NCI-H446 (cell line): ENCODE measurements at regions not wholly inside any gene's neighbourhood (a gene's known extent, or its start where the extent isn't known, plus 50 kb on each side); places are given as distances from the start of the nearest gene placed in this dataset.
"Not testable (repeated sequence)": the region's sequence is repeated elsewhere in the genome, so short reads cannot be mapped to it uniquely, and the experiment has no call there.

Experiments
- DNase-seq, 2 experiments: peaks; one replicate each; lab custom pipeline; 2025; lab: John Stamatoyannopoulos, UW

DNA sequence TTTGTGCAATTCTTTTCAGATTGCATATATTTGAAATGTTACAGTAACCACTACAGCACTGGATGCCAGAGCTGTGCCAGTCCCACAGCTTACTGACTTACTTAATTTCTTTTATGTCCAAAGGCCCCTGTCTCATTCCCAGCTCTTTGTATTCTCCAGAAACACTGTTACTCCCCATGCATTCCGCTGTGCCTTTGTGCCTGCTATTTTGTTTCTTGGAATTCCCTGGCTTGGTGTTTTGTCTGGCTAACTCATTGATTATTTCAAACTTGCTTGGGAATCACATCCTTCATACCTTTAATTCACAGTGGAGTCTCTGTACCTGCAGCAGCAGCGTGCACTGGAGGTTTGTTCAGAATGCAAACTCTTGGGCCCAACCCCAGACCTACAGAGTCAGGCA lies 601.9 kb upstream of the DDX18 start:
- DNase-seq = no peak

DNA sequence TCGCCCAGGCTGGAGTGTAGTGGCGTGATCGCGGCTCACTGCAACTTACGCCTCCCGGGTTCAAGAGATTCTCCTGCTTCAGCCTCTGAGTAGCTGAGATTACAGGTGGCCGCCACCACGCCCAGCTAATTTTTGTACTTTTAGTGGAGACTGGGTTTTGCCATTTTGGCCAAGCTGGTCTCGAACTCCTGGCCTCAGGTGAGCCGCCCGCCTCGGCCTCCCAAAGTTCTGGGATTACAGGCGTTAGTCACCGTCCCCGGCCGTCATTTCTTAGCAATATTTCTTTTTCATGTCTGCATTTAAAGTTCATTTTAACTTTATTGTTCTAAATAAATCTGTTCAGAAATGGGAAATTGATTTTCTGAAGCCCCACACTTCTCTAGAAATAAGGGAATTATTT lies 597.3 kb upstream of the DDX18 start:
- DNase-seq = no peak

DNA sequence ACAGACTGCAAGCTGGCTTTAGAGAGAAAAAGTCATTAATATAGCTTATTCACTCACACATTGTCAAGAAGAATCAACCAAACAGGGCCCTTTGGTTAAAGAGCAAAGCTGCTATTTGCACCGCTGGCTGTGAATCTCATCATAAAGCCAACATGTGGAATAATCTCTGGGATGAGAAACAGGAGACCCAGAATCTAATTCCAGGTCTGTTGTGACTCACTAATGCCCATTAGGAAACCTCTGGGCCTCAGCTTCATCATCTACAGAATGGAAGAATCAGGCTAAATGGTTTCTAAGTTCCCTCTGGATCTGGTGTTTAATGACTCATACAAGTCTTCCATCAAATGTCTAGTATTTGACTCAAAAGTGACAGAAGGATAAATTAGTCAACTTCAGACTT lies 591.7 kb upstream of the DDX18 start:
- no peak for DNase-seq

DNA sequence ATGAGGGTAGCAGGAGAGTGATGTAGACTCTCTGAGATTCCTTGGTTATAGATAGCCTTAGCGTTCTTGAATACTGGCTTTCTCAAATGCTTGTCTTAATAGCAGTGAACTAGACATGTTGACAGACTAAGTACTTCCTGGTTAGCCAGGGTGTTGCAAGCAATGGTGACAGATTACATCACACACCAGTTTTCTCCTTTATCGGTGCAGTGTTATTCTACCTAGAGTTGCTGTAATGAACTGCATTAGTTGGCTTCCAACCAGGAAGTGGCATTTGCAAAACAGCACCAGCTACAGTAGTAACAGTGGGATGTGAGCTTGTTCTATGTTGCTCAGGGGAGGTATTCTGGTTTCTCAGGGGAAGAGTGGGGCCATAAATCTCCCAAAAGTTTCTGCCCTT lies 582.2 kb upstream of the DDX18 start:
- DNase-seq = no peak

DNA sequence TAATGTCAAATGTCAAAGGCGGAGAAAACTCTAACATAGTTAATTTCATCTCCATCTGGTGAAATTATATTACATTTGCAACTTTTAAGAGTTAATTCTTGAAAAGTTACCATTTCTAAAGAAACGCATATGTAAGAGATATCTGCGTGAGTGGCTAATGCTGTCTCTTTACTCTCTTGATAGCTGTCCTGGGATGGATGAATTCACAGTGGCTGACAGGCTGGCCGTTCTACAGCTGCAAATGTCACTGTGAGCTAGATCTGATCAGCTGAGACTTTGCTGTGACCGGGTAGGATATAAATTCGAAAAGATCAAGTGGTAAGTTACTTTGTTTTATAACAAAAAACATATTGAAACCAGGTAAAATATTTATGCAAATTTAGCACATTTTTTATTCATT lies 557.1 kb upstream of the DDX18 start:
- DNase-seq = no peak

DNA sequence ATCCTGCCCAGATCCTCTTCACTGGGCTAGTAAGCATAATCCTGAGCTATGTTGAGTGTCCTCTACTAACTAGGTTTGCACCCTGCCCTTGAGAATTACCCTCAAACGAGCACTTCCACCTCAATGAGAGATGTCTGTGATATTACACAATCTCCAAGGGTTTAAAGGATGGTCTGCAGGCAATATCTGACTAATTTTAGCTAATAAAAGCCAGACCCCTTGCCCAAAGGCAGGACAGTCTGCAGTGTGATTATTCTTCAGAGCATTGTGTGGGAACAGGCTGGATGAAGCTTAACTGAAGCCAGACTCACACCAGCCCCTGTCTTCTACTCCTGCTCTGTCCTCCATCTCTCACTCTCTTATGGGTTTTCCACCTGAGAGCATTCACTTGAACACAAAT lies 544.9 kb upstream of the DDX18 start:
- no peak for DNase-seq

DNA sequence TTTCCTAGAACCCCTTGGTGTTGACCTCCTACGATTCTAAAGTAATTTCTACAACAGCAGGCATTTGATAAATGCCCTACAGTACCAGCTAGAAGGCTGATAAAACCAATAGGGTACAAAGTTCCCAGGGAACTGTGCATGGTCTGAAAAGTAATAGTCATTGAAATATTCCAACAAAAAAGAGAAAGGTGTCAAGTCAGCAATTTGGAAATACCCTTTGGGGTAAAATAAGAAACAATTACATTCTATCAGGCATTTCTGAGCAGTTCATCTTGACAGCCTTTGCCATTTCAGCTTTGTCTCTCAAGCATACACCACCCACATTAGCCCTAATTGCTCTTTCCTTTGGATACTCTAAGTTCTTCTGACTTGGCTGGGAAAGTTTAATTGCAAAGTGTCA lies 542.9 kb upstream of the DDX18 start:
- no peak for DNase-seq

DNA sequence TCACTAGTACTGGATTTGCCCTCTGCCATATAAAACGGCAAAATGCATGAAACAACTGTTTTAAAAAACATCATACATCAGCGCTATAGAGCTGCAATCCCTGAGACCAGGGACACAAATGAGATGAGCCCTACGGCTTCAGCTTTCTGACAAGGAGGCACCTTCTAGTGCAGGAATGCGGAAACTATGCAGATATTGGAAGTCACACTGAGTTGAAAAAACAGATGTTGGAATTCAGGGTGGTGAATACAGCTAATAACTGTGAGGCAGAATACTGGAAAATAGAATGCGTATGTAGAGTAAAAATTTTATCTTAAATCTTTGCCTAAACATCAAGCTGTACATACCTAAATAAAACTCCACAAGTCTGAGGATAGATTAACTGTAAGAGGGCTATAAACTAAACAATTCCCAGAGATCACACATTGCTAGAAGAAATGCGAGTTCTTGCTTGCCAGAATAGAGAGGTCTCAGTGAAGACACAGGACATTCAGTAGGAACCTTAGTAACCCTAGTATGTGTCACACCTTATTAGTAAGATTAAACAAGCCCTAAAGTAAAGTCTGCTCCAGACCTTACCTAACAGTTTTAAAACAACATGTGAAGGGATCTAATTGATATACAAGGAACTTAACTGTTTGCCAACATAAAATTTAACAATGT lies 541.4 kb upstream of the DDX18 start:
- no peak for DNase-seq

DNA sequence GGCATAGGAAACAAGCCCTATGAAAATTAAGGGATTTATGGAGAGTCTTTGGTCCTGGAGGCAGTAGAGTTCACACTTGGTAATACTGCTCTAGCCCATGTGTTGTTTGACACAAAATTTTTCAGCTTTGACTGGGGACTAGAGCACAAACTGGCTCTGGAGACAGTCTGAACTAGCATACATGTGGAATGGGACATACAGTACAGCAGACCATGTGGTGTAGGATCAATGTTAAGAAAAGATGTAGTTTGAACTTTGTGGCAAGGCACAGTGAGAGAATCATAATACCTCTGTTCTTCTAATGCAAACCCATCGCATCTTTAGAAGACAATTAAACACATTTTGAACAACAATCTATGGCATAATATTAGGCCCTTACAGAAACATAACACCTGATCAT lies 521.5 kb upstream of the DDX18 start:
- DNase-seq = no peak

DNA sequence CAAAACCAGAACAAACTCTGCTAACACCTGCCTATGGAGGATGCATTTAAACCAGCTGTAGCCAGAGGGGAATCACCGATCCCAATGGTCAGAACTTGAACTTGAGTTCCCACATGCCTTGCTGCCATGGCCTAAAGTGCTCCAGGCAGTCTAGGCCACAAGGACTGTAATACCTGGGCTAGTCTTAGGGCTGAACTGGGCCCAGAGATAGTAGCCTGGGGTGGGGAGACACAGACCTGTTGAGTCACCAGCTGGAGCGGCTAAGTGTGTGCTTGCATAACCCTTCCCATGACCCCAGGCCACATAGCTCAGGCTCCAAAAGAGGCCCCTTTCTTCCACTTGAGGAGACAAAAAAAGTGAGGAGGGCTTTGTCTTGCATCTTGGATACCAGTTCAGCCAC lies 515.0 kb upstream of the DDX18 start:
- no peak for DNase-seq

DNA sequence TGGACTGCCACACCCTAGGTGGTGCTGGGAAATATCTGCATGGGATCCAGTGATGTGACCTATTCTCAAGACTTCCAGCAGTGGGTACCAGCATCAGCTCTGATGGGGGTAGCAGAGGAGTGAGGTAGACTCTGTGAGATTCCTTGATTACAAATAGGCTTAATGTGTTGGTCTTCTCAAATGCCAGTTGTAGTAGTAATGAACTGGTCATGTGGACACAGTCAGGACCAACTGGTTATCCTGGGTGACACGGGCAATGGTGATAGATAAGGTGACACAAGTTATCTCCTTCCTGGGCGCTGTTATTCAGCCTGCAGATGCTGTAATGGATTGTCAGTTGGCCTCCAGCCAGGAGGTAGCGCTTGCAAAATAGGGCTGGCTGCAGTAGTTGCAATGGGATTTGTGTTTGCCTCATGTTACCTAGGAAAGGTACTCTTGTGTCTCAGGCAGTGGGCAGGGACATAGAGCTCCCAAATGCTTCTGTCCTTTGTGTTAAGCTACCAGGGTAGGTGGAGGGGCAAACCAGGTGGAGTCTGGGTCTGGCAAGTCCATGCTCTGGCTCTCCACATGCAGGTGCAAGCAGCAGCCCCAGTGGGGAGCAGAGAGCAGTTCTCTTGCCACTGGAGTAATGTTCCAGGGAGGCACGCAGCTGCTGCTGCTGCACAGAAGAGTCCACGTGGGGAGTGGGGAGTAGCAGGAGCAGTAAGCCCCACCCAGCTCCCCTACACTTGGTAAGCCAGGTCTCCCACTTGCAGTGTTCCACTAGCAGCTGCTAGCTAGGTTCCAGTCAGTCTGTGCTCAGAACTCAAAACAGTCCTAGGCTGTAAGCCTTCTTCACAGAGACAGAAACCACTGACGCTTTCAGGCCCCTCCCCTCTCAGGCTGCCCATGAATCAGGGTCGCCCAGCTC lies 505.4 kb upstream of the DDX18 start:
- DNase-seq = no peak

DNA sequence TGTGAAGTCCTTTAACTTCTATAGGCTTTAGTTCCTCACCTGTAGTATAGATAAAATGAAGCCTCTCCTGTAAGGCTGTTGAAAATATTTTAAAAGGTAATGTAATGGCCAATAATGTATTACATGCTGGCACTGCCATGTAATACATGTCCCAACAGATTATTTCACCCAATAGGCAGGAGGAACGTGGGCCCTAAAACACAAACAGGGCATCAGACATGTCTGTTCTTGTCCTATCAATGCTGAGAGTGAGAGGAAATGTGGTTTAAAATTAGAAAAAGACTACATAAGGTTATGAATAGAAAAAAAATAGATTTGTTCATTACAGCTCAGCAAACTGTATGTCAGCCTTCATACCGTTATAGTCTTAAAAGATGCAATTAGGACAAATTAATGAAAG lies 492.7 kb upstream of the DDX18 start:
- DNase-seq = no peak

DNA sequence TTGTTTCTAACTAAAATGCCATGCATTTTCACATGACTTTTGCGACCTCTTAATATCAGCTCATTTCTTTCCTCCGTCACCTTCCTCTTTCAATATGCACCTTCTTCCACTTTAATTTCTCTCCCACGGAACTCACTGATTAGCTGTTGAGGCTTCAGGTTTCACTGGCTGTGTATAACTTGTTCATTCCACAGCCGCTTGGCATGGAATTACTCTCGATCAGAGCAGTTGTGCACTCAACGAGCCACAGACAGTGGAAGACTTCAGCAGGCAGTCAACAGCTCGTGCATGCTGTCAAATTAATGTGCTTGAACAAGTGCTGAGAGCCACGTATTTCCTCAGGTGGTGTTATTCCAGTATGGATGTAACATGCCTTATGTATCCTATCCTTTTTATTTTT lies 491.2 kb upstream of the DDX18 start:
- no peak for DNase-seq

DNA sequence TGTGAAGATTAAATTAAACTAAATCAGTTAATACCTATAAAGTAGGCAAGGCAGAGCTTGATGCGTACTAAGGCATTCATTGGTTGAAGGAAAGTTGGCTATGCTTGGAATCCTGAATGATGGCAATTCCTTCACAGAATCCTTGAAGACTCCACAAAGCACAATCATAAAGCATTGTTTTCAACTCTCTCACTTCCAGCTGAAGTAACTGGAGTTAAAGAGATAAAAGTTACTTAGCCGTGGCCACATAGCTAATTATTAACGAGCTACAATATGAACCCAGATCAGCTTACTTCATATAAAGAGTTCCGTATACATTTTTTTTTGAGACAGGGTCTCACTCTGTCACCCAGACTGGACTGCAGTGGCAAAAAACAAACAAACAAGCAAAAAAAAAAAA lies 483.9 kb upstream of the DDX18 start:
- DNase-seq = no peak

DNA sequence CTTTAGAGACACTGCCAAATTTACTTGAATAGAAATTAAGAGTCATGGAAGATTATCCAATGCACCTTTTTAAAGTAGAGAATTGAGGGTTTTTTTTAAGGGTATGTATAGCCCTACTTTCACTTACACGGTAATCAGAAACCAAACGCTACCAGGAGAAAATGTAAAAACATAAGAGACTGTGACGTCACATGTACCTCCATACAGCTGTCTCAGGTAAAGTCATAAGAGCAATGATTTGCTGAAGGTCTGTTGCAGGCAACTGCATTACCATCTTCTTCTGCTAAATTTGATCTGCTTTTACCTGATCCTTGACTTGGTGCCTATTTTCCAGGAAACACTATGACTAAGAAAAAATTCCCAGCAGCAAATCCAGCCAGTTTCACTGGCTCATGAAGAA lies 478.5 kb upstream of the DDX18 start:
- no peak for DNase-seq

DNA sequence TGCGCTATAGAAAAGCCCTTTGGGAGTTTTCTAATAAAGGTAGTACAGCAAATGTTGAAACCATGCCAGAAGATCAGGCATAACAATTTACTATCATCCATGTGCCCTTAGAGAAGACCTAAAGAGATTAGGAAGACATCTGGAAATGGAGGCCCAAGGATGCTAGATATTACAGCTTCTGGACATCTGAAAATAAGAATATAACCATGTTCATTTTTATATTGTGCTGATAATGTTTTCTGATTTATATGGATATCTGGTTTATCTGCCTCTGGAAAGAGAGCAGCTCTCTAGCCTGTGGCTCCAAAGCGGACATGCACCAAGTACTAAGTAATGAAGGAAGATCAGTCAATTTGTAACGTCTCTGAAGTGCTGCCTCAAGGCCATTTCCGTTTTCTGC lies 478.0 kb upstream of the DDX18 start:
- DNase-seq = no peak

DNA sequence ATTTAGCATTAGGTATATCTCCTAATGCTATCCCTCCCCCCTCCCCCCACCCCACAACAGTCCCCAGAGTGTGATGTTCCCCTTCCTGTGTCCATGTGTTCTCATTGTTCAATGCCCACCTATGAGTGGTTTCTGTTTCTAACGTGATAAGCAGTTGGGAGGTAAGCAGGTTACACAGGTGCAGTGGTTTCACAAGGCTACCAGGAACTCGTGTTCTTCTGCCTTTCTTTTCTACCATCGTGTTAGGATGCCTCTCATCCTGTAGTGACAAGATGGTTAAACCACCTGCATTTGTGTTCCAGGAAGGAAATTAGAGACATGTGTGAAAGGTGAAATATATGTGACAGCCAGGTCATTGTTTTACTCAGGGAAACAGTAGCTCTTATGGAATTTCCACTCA lies 476.5 kb upstream of the DDX18 start:
- not testable (repeated sequence) for DNase-seq

DNA sequence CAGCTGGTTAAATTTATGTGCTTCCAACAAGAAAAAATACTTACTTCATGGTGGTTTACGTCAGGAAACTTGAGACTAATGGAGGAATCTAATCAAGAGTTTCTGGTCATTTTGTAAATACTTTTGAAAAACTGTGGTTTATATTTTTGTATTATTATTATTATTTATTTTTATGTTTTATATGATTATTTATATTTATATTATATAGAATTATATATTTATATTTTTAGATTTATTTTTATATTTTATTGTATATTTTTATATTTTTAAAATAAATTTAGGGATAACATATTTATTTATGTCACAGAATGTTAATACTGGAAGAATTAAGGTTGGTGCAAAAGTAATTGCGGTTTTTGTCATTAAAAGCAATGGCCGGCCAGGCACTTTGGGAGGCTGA lies 474.5 kb upstream of the DDX18 start:
- no peak for DNase-seq

DNA sequence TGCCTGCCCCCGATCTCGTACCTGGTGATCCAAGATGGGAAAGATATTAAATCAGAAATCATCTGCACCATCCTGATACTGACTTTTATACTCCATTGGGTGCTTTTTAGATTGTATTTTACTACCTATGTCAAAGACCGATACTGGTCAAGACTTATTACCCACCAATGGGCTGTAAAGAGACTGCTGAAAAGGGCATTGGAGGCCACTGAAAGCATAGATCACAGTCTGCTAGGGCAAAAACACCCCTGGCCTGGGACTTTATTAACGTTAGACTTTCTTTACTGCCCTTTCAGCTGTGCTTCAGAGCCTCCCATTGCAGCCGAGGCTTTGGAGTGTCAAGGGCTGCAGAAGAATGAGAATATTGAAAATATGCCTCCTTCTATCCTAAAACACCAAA lies 472.8 kb upstream of the DDX18 start:
- no peak for DNase-seq

DNA sequence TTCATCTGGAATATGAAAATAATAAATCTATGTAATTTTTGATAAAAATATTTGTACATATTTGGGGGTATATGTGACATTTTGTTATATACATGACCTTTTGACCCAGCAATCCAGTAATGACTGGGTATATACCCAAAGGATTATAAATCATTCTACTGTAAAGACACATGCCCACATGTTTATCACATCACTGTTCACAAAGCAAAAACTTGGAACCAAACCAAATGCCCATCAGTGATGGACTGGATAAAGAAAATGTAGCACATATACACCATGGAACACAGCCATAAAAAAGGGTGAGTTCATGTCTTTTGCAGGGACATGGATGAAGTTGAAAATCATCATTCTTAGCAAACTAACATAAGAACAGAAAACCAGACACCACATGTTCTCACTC lies 472.1 kb upstream of the DDX18 start:
- no peak for DNase-seq

DNA sequence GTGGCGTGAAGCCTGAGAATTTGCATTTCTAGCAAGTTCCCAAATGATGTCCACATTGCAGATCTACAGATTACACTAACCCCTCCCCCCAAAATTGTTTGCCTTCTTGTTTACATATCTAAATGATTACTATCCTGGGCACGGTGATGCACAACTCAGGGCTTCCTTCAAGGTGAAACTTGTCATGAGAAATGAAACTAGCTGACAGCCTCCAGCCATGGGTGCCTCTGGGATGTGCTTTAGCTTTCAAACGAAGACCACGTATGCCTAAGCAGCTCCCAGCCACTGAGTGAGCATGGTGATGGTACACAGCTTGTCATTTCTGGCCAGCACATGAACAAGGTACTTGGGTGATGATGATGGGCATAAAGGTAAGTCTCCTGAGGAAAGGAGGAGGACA lies 464.8 kb upstream of the DDX18 start:
- DNase-seq = no peak

DNA sequence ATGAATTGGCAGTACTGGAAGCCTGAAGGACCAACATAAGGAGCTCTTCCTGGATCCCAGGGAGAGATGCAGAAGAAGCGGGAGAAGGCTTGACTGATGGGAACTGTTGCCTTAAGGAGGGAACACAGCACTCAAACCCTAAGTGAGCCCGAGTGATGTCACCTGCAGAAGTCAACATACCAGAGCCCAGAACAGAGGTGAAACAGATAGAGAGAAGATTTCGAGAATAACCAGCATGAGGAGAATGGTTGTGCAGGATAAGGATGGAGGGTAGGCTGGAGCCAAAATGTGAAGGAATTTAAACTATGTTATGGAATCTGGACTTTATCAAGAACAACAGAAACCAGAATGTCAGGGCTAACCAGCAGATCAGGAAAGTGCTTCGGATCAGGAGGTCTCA lies 463.1 kb upstream of the DDX18 start:
- DNase-seq = no peak

DNA sequence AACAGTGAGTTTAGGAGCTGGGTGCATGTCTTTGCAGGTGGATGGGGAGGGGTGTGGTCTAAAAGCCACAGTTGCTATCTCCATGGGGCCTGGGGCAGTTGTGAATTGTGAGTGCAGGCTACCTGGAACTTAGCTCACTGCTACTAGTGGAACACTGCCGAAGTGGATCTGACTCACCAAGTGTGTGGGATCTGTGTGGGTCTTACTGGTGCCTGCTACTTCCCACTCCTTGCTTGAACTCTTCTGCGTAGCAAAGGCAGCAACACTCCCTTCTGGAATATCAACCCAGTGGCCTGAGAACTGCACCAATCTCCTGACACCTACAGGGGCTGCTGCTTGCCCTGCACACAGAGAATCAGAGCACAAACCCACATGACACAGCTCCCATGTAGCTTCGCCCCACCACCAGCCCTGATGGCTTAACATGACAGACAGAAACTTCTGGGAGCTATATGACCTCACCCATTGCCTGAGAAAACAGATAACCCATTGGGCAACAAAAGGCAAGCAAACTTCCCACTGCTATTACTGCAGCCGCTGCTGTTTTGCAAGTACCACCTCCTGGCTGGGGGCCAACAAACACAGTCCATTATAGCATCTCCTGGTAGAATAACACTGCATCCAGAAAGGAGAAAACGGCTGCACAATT lies 455.1 kb upstream of the DDX18 start:
- DNase-seq = no peak
